Neuronal stem cell (in vitro differentiated cells): ENCODE measurements at regions not wholly inside any gene's neighbourhood (a gene's known extent, or its start where the extent isn't known, plus 50 kb on each side); places are given as distances from the start of the nearest gene placed in this dataset.

ENCODE experiments used
- DNase-seq: peaks from one replicate; pipeline ENCODE4 v3.0.0-alpha.2; 2013; ENCODE audit warnings: low spot score
- H2AFZ ChIP-seq: one replicate; pipeline ENCODE4 v1.6.1; 2013; ENCODE audit warnings: mild to moderate bottlenecking, low read length, inconsistent platforms
- H2AK5ac ChIP-seq: 2 replicates; pipeline ENCODE4 v1.6.1; 2013; ENCODE audit warnings: low read depth, mild to moderate bottlenecking, inconsistent platforms, low read length, moderate library complexity, mixed read lengths
- H2BK120ac ChIP-seq: 2 replicates; pipeline ENCODE4 v1.6.1; 2013; ENCODE audit warnings: low read depth, mild to moderate bottlenecking, inconsistent platforms, low read length, moderate library complexity, mixed read lengths
- H2BK12ac ChIP-seq: one replicate; pipeline ENCODE4 v1.6.1; 2013; ENCODE audit warnings: low read length, inconsistent platforms
- H2BK15ac ChIP-seq: 2 replicates; pipeline ENCODE4 v1.6.1; 2013; ENCODE audit warnings: mild to moderate bottlenecking, low read length, inconsistent platforms, mixed read lengths
- H2BK5ac ChIP-seq: one replicate; pipeline ENCODE4 v1.6.1; 2013; ENCODE audit warnings: inconsistent platforms, mild to moderate bottlenecking, low read length, moderate library complexity
- H3K14ac ChIP-seq: one replicate; pipeline ENCODE4 v1.6.1; 2013; ENCODE audit warnings: low read length, inconsistent platforms
- H3K18ac ChIP-seq: 2 replicates; pipeline ENCODE4 v1.6.1; 2013; ENCODE audit warnings: low read length, inconsistent platforms
- H3K23ac ChIP-seq: 2 replicates; pipeline ENCODE4 v1.6.1; 2013; ENCODE audit warnings: low read depth, mild to moderate bottlenecking, mixed read lengths, low read length, inconsistent platforms; ENCODE audit not compliant: poor library complexity
- H3K27ac ChIP-seq: replicated peaks from 3 replicates; pipeline ENCODE4 v1.5.1; 2013; ENCODE audit warnings: low read length, inconsistent platforms
- H3K27me3 ChIP-seq, 3 experiments: 2 replicates each; pipeline ENCODE4 v1.6.1; 2013; ENCODE audit warnings: low read length in 3 of 3, mild to moderate bottlenecking in 2 of 3, inconsistent platforms in 1 of 3, low read depth in 1 of 3, mixed read lengths in 1 of 3, moderate library complexity in 1 of 3; ENCODE audit not compliant: control insufficient read depth in 3 of 3, insufficient read depth in 3 of 3
- H3K36me3 ChIP-seq, 2 donors: replicated peaks in 1 of 2; 2 replicates each; pipeline ENCODE4 v1.6.1; 2013; ENCODE audit warnings: low read length in 2 of 2; ENCODE audit not compliant: control insufficient read depth in 2 of 2, insufficient read depth in 2 of 2
- H3K4ac ChIP-seq: 2 replicates; pipeline ENCODE4 v1.6.1; 2013; ENCODE audit warnings: inconsistent platforms, mild to moderate bottlenecking, low read length, moderate library complexity
- H3K4me1 ChIP-seq, 2 donors: 1 replicate in 1 of 2; 2 replicates in 1 of 2; pipeline ENCODE4 v1.6.1; 2013; ENCODE audit warnings: low read length in 2 of 2, low read depth in 1 of 2; ENCODE audit not compliant: control insufficient read depth in 2 of 2, insufficient read depth in 1 of 2
- H3K4me2 ChIP-seq: one replicate; pipeline ENCODE4 v1.6.1; 2013; ENCODE audit warnings: mild to moderate bottlenecking, low read length, inconsistent platforms; ENCODE audit not compliant: insufficient read depth, poor library complexity, severe bottlenecking
- H3K4me3 ChIP-seq, 2 donors: 2 replicates each; pipeline ENCODE4 v1.5.1; 2013; ENCODE audit warnings: low read length in 2 of 2, mild to moderate bottlenecking in 2 of 2, inconsistent platforms in 1 of 2, moderate library complexity in 1 of 2
- H3K79me1 ChIP-seq: one replicate; pipeline ENCODE4 v1.6.1; 2013; ENCODE audit warnings: low read depth, mild to moderate bottlenecking, inconsistent platforms, low read length, moderate library complexity
- H3K9ac ChIP-seq: one replicate; pipeline ENCODE4 v1.6.1; 2013; ENCODE audit warnings: mild to moderate bottlenecking, low read depth, low read length, inconsistent platforms; ENCODE audit not compliant: poor library complexity
- H3K9me3 ChIP-seq, 2 donors: replicated peaks in 1 of 2; 2 replicates each; pipeline versions ENCODE3 to v1.6.1; 2013; ENCODE audit warnings: low read length in 2 of 2, mild to moderate bottlenecking in 2 of 2, inconsistent platforms in 1 of 2, low read depth in 1 of 2, mixed read lengths in 1 of 2, moderate library complexity in 1 of 2; ENCODE audit not compliant: control insufficient read depth in 2 of 2, insufficient read depth in 1 of 2
- H4K8ac ChIP-seq: one replicate; pipeline ENCODE4 v1.6.1; 2013; ENCODE audit warnings: low read depth, mild to moderate bottlenecking, inconsistent platforms, low read length, moderate library complexity
- H4K91ac ChIP-seq: one replicate; pipeline ENCODE4 v1.6.1; 2013; ENCODE audit warnings: low read length, low read depth, mild to moderate bottlenecking, inconsistent platforms; ENCODE audit not compliant: poor library complexity
- WGBS, 2 donors: extraction: QIAGEN DNeasy Blood & Tissue Kit; methylation state at CpG; one replicate each; pipeline ENCODE4 v1.1.7; 2013; ENCODE audit warnings: missing lambda C conversion rate in 2 of 2, mixed read lengths in 1 of 2; ENCODE audit not compliant: insufficient read length in 2 of 2, insufficient replicate concordance in 1 of 2; ENCODE audit errors: extremely low coverage in 2 of 2; 5-methylcytosine and 5-hydroxymethylcytosine counted together

DNA sequence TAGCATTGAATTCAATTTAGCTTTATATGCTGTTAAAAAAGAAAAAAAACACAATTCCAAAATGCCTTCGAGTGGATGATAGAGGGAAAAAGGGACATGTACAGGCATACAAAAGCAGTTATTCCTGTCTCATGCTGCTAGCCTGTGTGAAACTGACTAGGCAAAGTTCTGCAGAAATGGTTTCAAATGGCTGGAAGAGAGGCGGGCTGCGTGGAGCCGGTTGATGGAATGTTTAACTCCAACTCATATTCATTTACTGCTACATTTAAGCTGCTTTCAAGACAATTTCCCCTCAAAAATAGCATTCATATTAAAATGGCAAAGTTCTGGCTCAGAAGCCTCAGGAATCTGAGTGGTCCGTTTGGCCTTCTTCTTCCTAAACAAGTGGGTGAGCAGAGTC is 143.8 kb upstream of the PPARGC1A start:
- H3K27me3 ChIP-seq: no peaks in the 10 kb centered on the region
- no peak overlapping the region for H3K4ac ChIP-seq
- H2AFZ ChIP-seq: no peak overlapping the region
- H3K23ac ChIP-seq: no peak overlapping the region
- no peak overlapping the region for H3K27ac ChIP-seq
- no peaks in the 10 kb centered on the region for H3K36me3 ChIP-seq
- no peak overlapping the region for H3K9ac ChIP-seq
- no peak overlapping the region for H3K4me3 ChIP-seq
- no peak overlapping the region for H2BK5ac ChIP-seq
- WGBS, 2 donors: no CpG with 5 or more reads among the region's 5 CpGs
- no peak overlapping the region for H2BK12ac ChIP-seq
- no peak overlapping the region for H3K18ac ChIP-seq
- H3K14ac ChIP-seq: no peak overlapping the region
- no peaks in the 10 kb centered on the region for H3K9me3 ChIP-seq
- H4K91ac ChIP-seq: no peak overlapping the region
- H2BK15ac ChIP-seq: no peak overlapping the region
- H2BK120ac ChIP-seq: no peak overlapping the region
- H3K4me2 ChIP-seq: no peak overlapping the region
- H3K4me1 ChIP-seq: no peaks in the 10 kb centered on the region
- no peak overlapping the region for H4K8ac ChIP-seq
- H3K79me1 ChIP-seq: no peaks in the 10 kb centered on the region
- no peak overlapping the region for H2AK5ac ChIP-seq
- DNase-seq: no peak

DNA sequence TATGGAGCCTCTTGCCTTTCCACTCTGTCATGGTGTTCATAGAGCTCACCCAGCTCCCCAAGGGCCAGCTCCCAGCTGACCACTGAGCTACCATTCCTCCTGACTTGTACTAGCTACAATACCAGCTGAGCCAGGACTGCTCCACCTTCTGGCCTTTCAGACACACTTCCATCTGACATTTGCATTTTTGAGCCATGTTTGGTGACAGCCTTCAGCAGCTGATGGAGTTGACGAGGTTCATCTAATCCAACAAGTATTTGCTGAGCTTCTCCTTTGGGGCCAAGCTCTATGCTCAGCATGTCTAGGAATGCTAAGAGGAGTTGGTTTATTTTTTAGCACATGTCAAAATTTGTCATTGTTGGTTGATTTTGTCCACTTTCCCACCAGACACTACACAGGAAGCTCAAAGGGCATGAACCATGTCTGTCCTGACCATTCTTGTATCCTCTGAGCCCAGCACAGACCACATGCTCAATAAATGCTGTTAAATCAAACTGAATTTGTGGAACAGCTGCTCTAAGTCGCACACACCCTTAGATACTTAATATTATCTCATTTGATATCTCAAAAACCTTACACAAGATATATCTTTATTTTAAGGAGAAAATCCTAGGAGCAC is 142.6 kb upstream of the PPARGC1A start:
- H3K27me3 ChIP-seq: no peaks in the 10 kb centered on the region
- no peak overlapping the region for H2BK120ac ChIP-seq
- no peak overlapping the region for H3K4me2 ChIP-seq
- no peak overlapping the region for H2AFZ ChIP-seq
- no peak overlapping the region for H3K27ac ChIP-seq
- H3K4me1 ChIP-seq: no peaks in the 10 kb centered on the region
- H4K91ac ChIP-seq: no peak overlapping the region
- no peak overlapping the region for H3K9ac ChIP-seq
- H2BK12ac ChIP-seq: no peak overlapping the region
- no CpG with 5 or more reads among the region's 2 CpGs for WGBS, 2 donors
- no peak overlapping the region for H3K18ac ChIP-seq
- no peak overlapping the region for H4K8ac ChIP-seq
- H2AK5ac ChIP-seq: no peak overlapping the region
- no peaks in the 10 kb centered on the region for H3K79me1 ChIP-seq
- H3K4me3 ChIP-seq: no peak overlapping the region
- no peaks in the 10 kb centered on the region for H3K36me3 ChIP-seq
- no peak overlapping the region for H2BK5ac ChIP-seq
- no peak overlapping the region for H3K14ac ChIP-seq
- H3K23ac ChIP-seq: no peak overlapping the region
- H3K4ac ChIP-seq: no peak overlapping the region
- H3K9me3 ChIP-seq: no peaks in the 10 kb centered on the region
- DNase-seq: no peak
- no peak overlapping the region for H2BK15ac ChIP-seq

DNA sequence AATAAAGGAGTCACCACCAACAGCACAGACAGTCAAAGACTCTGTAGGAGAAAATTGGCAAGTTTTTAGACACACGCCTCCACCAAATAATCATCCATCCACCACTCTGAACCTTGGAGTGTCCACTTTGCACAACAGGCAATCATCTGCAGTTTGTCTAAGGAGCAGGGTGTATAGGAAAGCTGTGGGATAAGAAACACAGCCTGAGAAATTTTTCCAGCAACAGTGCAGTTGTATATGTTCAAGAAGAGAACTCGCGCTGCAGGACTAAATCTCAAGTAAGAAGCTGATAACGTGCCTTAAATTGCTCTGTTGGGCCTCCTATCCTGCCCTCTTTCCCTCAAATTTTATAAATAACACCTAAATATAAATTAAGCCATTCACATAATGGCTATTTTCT is 136.7 kb upstream of the PPARGC1A start:
- Histone ChIP-seq H2BK120ac (no peak overlapping the region), H3K4ac (no peak overlapping the region), H4K91ac (no peak overlapping the region), H2AK5ac (no peak overlapping the region), H3K79me1 (no peaks in the 10 kb centered on the region), H2BK15ac (no peak overlapping the region), H3K4me2 (no peak overlapping the region), H2BK12ac (no peak overlapping the region), H3K9me3 (no peaks in the 10 kb centered on the region), H2AFZ (no peak overlapping the region), H3K23ac (no peak overlapping the region), H3K4me3 (no peak overlapping the region), H3K36me3 (no peaks in the 10 kb centered on the region), H4K8ac (no peak overlapping the region), H3K27ac (no peak overlapping the region), H2BK5ac (no peak overlapping the region), H3K9ac (no peak overlapping the region), H3K14ac (no peak overlapping the region), H3K4me1 (peaks cover 0 to 2% of the 10 kb centered on the region in 2 donors), H3K18ac (no peak overlapping the region), H3K27me3 (peaks cover 0 to 2% (median 2%) of the 10 kb centered on the region in 3 experiments)
- WGBS, 2 donors: no CpG with 5 or more reads among the region's 4 CpGs
- DNase-seq: no peak

DNA sequence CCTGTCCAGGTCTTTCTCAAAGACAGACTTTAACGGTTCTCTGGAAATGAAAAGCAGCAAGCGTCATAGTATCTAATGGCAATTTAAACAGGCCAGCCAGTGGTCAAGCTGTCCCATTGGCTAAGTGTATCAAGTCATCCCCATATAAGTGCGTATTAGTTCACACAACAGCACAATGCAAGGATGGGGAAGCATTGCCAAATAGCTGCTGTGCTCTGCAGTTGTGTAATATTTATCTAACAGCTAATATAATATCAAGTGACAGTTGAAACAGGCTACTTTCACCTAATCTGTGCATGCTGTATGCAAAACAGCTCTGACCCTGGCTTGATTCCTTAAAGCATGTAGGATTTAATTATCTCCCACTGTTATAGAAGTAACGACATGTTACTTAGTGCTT is 134.8 kb upstream of the PPARGC1A start:
- Histone ChIP-seq H3K27ac (no peak overlapping the region), H2BK15ac (no peak overlapping the region), H3K36me3 (no peaks in the 10 kb centered on the region), H3K4ac (no peak overlapping the region), H3K79me1 (no peaks in the 10 kb centered on the region), H3K9ac (no peak overlapping the region), H3K23ac (no peak overlapping the region), H4K91ac (no peak overlapping the region), H3K14ac (no peak overlapping the region), H3K4me3 (no peak overlapping the region), H4K8ac (no peak overlapping the region), H2AFZ (no peak overlapping the region), H3K4me1 (peaks cover 0 to 2% of the 10 kb centered on the region in 2 donors), H2BK120ac (no peak overlapping the region), H2BK5ac (no peak overlapping the region), H2AK5ac (no peak overlapping the region), H3K9me3 (no peaks in the 10 kb centered on the region), H2BK12ac (no peak overlapping the region), H3K4me2 (no peak overlapping the region), H3K18ac (no peak overlapping the region), H3K27me3 (peaks cover 0 to 2% (median 2%) of the 10 kb centered on the region in 3 experiments)
- no peak for DNase-seq
- no CpG with 5 or more reads among the region's 4 CpGs for WGBS, 2 donors
